K562 (cell line): ENCODE measurements at regions not wholly inside any gene's neighbourhood (a gene's known extent, or its start where the extent isn't known, plus 50 kb on each side); places are given as distances from the start of the nearest gene placed in this dataset.

Source experiments
- ATAC-seq: fragments of 200-7000 bp; cut with Tn5 transposase; 3 replicates; pipeline ENCODE4 v1.9.1; 2020; ENCODE audit warnings: moderate library complexity
- BruUV-seq: library from RNA; stranded (reverse); fragments of 400-500 nt; replicated peaks from 2 replicates; lab custom pipeline; 2021; lab: Mats Ljungman, UMichigan
- CTCF ChIA-PET: fragments of 300-600 bp; formaldehyde crosslinking; extraction: SDS; loops from one replicate; lab custom pipeline; 2021; ENCODE audit warnings: low intra/inter-chr PET ratio; lab: Yijun Ruan, JAX
- POLR2A ChIA-PET: fragments of 300-600, 350-650 bp; sonication (Branson Sonifier 250); formaldehyde crosslinking; extraction: SDS; loops from one replicate; lab custom pipeline; 2021; ENCODE audit warnings: antibody characterized with exemption, inconsistent platforms; lab: Yijun Ruan, JAX
- DNase-seq, 4 experiments: peaks; one replicate each; pipeline versions ENCODE4 v3.0.0 to v3.0.0-alpha.2; 2011 to 2018; ENCODE audit warnings: low spot score in 3 of 4, mixed read lengths in 3 of 4; ENCODE audit errors: extremely low read depth in 1 of 4
- FAIRE-seq: peaks from 2 replicates; lab custom pipeline; 2011; peaks lifted over from hg19 to GRCh38; lab: Jason Lieb, UNC
- H2AFZ ChIP-seq: 2 replicates; pipeline ENCODE4 v1.6.0; 2011; ENCODE audit warnings: low read depth, low read length, control low read depth, inconsistent platforms
- H3K27ac ChIP-seq: fragments of 200-600 bp; 3 replicates; pipeline ENCODE4 v1.8.0; 2011; ENCODE audit warnings: low read depth, mild to moderate bottlenecking, control low read depth, inconsistent platforms, low read length, moderate library complexity, mixed read lengths; ENCODE audit errors: extremely low read depth
- H3K27me3 ChIP-seq, 2 experiments: fragments of 300-600 bp in 1 of 2; 2 replicates in 1 of 2; 3 replicates in 1 of 2; pipeline versions ENCODE4 v1.6.0 to v1.8.0; 2011; ENCODE audit warnings: inconsistent platforms in 2 of 2, low read length in 2 of 2, mild to moderate bottlenecking in 1 of 2, mixed read lengths in 1 of 2, moderate library complexity in 1 of 2; ENCODE audit not compliant: control insufficient read depth in 2 of 2, insufficient read depth in 2 of 2
- H3K36me3 ChIP-seq: fragments of 300-600 bp; 3 replicates; pipeline ENCODE4 v1.8.0; 2011; ENCODE audit warnings: mild to moderate bottlenecking, low read length, inconsistent platforms; ENCODE audit not compliant: control insufficient read depth, insufficient read depth
- H3K4me1 ChIP-seq, 2 experiments: fragments of 200-600 bp in 1 of 2; replicated peaks in 1 of 2; 2 replicates in 1 of 2; 3 replicates in 1 of 2; pipeline versions ENCODE4 v1.5.1 to v1.8.0; 2011; ENCODE audit warnings: inconsistent platforms in 2 of 2, low read length in 2 of 2, mild to moderate bottlenecking in 1 of 2, mixed read lengths in 1 of 2, moderate library complexity in 1 of 2; ENCODE audit not compliant: control insufficient read depth in 2 of 2, insufficient read depth in 2 of 2
- H3K4me2 ChIP-seq: 2 replicates; pipeline ENCODE4 v1.6.1; 2011; ENCODE audit warnings: low read length, control low read depth, inconsistent platforms, mixed read lengths; ENCODE audit not compliant: insufficient read depth
- H3K4me3 ChIP-seq: fragments of 200-600 bp; sonication (generic), shearing (Covaris generic); 2 replicates; pipeline ENCODE4 v1.5.1; 2016; ENCODE audit warnings: control low read depth, inconsistent platforms
- H3K79me2 ChIP-seq: fragments of 200-600 bp; 3 replicates; pipeline ENCODE4 v1.8.0; 2011; ENCODE audit warnings: low read length, inconsistent platforms; ENCODE audit not compliant: control insufficient read depth, insufficient read depth
- H3K9ac ChIP-seq, 2 experiments: 2 replicates each; pipeline versions ENCODE4 v1.6.0 to v1.6.1; 2011; ENCODE audit warnings: low read depth in 2 of 2, low read length in 2 of 2, control low read depth in 1 of 2, inconsistent platforms in 1 of 2, mild to moderate bottlenecking in 1 of 2, mixed read lengths in 1 of 2; ENCODE audit not compliant: insufficient read depth in 1 of 2
- H3K9me1 ChIP-seq: one replicate; pipeline ENCODE4 v1.6.0; 2011; ENCODE audit warnings: inconsistent platforms, mild to moderate bottlenecking, low read length, moderate library complexity; ENCODE audit not compliant: control insufficient read depth, insufficient read depth
- H3K9me3 ChIP-seq: replicated peaks from 2 replicates; pipeline ENCODE4 v1.5.1; 2011; ENCODE audit warnings: low read depth, low read length, inconsistent platforms; ENCODE audit not compliant: control insufficient read depth, insufficient read depth
- H4K20me1 ChIP-seq: replicated peaks from 2 replicates; pipeline ENCODE4 v1.6.1; 2011; ENCODE audit warnings: low read length, inconsistent platforms, mixed read lengths; ENCODE audit not compliant: control insufficient read depth, insufficient read depth
- ARID1B ChIP-seq: fragments of 450-650 bp; IDR thresholded peaks from 2 replicates; pipeline ENCODE4 v1.6.1; 2016; ENCODE audit warnings: antibody characterized with exemption, mild to moderate bottlenecking, inconsistent platforms
- CAMTA2 ChIP-seq: fragments of 250-450 bp; sonication (Bioruptor Pico); conservative IDR thresholded peaks from 2 replicates; pipeline ENCODE4 v1.5.1; 2022
- FOXO4 ChIP-seq: fragments of 450-650 bp; formaldehyde crosslinking; IDR thresholded peaks from 2 replicates; pipeline ENCODE4 v1.4.0; 2020; ENCODE audit warnings: mild to moderate bottlenecking, moderate library complexity
- HEY1 ChIP-seq: fragments of 250-450 bp; sonication (Bioruptor Pico); IDR thresholded peaks from 2 replicates; pipeline ENCODE4 v1.5.0; 2020; ENCODE audit warnings: mild to moderate bottlenecking, moderate library complexity, borderline replicate concordance
- LEF1 ChIP-seq: fragments of 450-650 bp; IDR thresholded peaks from 2 replicates; pipeline ENCODE4 v1.6.1; 2016; ENCODE audit warnings: mild to moderate bottlenecking
- MED1 ChIP-seq: sonication (generic); formaldehyde crosslinking; IDR thresholded peaks from 2 replicates; pipeline ENCODE4 v1.8.1; 2023; ENCODE audit warnings: missing genetic modification reagents, borderline replicate concordance
- RBBP5 ChIP-seq: fragments of 200-600 bp; sonication (generic); IDR thresholded peaks from 2 replicates; pipeline ENCODE4 v1.6.1; 2012; ENCODE audit warnings: borderline replicate concordance, mild to moderate bottlenecking, low read length, control low read depth, inconsistent platforms; ENCODE audit not compliant: insufficient read depth, poor library complexity, severe bottlenecking
- RNF2 ChIP-seq: sonication (generic); IDR thresholded peaks from 2 replicates; pipeline ENCODE4 v1.6.1; 2016
- SPI1 ChIP-seq: IDR thresholded peaks from 2 replicates; pipeline ENCODE4 v1.6.1; 2011; ENCODE audit warnings: low read depth, low read length, control low read depth, borderline replicate concordance
- U2AF2 ChIP-seq: fragments of 200-400 bp; formaldehyde crosslinking; optimal IDR thresholded peaks from 2 replicates; pipeline ENCODE3; 2017; ENCODE audit warnings: low read depth, mild to moderate bottlenecking, low read length
- ZNF395 ChIP-seq: fragments of 200-800 bp; sonication (Bioruptor generic); IDR thresholded peaks from 2 replicates; pipeline ENCODE4 v1.6.1; 2017; ENCODE audit warnings: missing genetic modification characterization, missing compliant biosample characterization
- ZNF408 ChIP-seq: fragments of 250-450 bp; sonication (Bioruptor Pico); IDR thresholded peaks from 2 replicates; pipeline ENCODE4 v1.4.0; 2020; ENCODE audit warnings: low read depth, mild to moderate bottlenecking, moderate library complexity
- ZNF436 ChIP-seq: fragments of 250-450, 450-650 bp; sonication (Bioruptor Pico); formaldehyde crosslinking; IDR thresholded peaks from 2 replicates; pipeline ENCODE4 v1.7.0; 2020; ENCODE audit warnings: mild to moderate bottlenecking
- WGBS: fragments of 100-300 bp; shearing (Covaris generic); methylation state at CpG from one replicate; pipeline ENCODE4 v1.1.6; 2016; ENCODE audit warnings: low coverage, mixed read lengths; ENCODE audit not compliant: insufficient coverage; ENCODE audit errors: missing lambda C conversion rate; 5-methylcytosine and 5-hydroxymethylcytosine counted together
- in situ Hi-C: fragments of 300-500 bp; cut with MboI; formaldehyde crosslinking; loops from 4 replicates; pipeline ENCODE4 v1.15.0; 2018; ENCODE audit warnings: inconsistent platforms, mixed read lengths
- intact Hi-C: fragments of 100-400 bp; cut with micrococcal nuclease; formaldehyde crosslinking; loops from 2 replicates; pipeline ENCODE4 v1.14.2; 2022
- TF ChIP-seq, protein P1 (sequence below): sonication (generic); formaldehyde crosslinking; IDR thresholded peaks from 2 replicates; pipeline ENCODE4 v1.8.1; 2023; ENCODE audit warnings: mild to moderate bottlenecking, missing genetic modification reagents
- TF ChIP-seq, protein P2 (sequence below): sonication (generic); formaldehyde crosslinking; IDR thresholded peaks from 2 replicates; pipeline ENCODE4 v1.9.0; 2022; ENCODE audit warnings: mild to moderate bottlenecking, missing genetic modification reagents

- TF ChIP-seq ARID1B, result peak; percentile 92
- TF ChIP-seq, protein P1, sequence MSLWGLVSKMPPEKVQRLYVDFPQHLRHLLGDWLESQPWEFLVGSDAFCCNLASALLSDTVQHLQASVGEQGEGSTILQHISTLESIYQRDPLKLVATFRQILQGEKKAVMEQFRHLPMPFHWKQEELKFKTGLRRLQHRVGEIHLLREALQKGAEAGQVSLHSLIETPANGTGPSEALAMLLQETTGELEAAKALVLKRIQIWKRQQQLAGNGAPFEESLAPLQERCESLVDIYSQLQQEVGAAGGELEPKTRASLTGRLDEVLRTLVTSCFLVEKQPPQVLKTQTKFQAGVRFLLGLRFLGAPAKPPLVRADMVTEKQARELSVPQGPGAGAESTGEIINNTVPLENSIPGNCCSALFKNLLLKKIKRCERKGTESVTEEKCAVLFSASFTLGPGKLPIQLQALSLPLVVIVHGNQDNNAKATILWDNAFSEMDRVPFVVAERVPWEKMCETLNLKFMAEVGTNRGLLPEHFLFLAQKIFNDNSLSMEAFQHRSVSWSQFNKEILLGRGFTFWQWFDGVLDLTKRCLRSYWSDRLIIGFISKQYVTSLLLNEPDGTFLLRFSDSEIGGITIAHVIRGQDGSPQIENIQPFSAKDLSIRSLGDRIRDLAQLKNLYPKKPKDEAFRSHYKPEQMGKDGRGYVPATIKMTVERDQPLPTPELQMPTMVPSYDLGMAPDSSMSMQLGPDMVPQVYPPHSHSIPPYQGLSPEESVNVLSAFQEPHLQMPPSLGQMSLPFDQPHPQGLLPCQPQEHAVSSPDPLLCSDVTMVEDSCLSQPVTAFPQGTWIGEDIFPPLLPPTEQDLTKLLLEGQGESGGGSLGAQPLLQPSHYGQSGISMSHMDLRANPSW (CRISPR knock-in tag), result no peak
- TF ChIP-seq RBBP5, result no peak
Measured at GRCh38 chr10:15455456-15455855, 84.4 kb upstream of the FAM171A1 start (continued).

DNA sequence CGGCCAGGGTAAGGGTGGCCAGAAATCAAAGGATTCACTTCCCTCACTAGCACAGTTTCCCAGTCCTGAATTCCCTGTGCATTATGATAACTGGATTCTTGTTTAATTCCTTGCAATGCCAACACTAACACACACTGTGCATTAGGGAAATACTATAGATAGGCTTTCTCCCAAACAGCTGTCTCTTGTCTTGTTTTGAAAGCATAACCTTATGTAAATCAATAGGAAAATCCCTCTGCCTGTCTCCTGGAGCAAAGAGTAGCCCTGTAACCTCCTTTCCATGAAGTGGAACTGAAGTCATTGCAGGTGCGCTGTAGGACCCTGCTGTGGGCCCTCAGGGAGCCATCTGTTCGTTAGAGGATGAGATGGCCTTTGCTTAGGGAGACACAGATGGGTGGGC lies 82.8 kb upstream of the FAM171A1 start:
- ChIA-PET CTCF (no interaction called here), POLR2A (no interaction called here)
- Histone ChIP-seq H3K79me2 (no peaks in the 10 kb centered on the region), H2AFZ (no peak overlapping the region), H3K9ac (no peak overlapping the region), H3K9me1 (no peaks in the 10 kb centered on the region), H4K20me1 (no peaks in the 10 kb centered on the region), H3K27me3 (no peaks in the 10 kb centered on the region), H3K4me3 (no peak overlapping the region), H3K36me3 (no peaks in the 10 kb centered on the region; the same call in 2 of the 3 replicates), H3K9me3 (peaks cover 16% of the 10 kb centered on the region), H3K4me1 (peaks cover 15 to 62% of the 10 kb centered on the region in 2 experiments), H3K4me2 (no peak overlapping the region), H3K27ac (no peak overlapping the region)
- in situ Hi-C loops (no loop called here), intact Hi-C loops (loop anchor here (5.0 kb wide), 1 partner anchor 348 kb away; no protein-coding TSS in a partner anchor)
- BruUV-seq, result no TSS peak
- FAIRE-seq (no peak), ATAC-seq (no peak), DNase-seq (no peak)
- TF ChIP-seq RNF2 (no peak), FOXO4 (CRISPR knock-in tag) (no peak), ZNF395 (no peak), ZNF408 (no peak), ZNF436 (CRISPR knock-in tag) (no peak), HEY1 (CRISPR knock-in tag) (no peak), U2AF2 (no peak), CAMTA2 (CRISPR knock-in tag) (no peak), MED1 (CRISPR knock-in tag) (no peak), SPI1 (no peak), LEF1 (no peak)
- TF ChIP-seq, protein P2, sequence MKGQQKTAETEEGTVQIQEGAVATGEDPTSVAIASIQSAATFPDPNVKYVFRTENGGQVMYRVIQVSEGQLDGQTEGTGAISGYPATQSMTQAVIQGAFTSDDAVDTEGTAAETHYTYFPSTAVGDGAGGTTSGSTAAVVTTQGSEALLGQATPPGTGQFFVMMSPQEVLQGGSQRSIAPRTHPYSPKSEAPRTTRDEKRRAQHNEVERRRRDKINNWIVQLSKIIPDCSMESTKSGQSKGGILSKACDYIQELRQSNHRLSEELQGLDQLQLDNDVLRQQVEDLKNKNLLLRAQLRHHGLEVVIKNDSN (CRISPR knock-in tag), result no peak
- 82% methylated on average over 3 of the region's 3 CpGs for WGBS
